Bone marrow (tissue), 2 donors: ENCODE measurements at regions not wholly inside any gene's neighbourhood (a gene's known extent, or its start where the extent isn't known, plus 50 kb on each side); places are given as distances from the start of the nearest gene placed in this dataset.
A peak's percentile ranks its signal among the peaks of the same experiment; 100 is the strongest.

ENCODE experiments used
- DNase-seq, 2 donors: peaks; one replicate each; lab custom pipeline; 2025; lab: John Stamatoyannopoulos, UW

- DNase-seq, result no peak
Observed at GRCh38 chr18:10009321-10010144, 95.7 kb downstream of the VAPA start.

GRCh38 chr18:10010611-10011015 lies 96.8 kb downstream of the VAPA start:
- DNase-seq, result no peak

GRCh38 chr18:10011061-10011460 lies 97.2 kb downstream of the VAPA start:
- DNase-seq, result no peak

GRCh38 chr18:10011751-10012150 lies 97.9 kb downstream of the VAPA start:
- DNase-seq, result no peak

- DNase-seq, result no peak
Observed at GRCh38 chr18:10012526-10012925, 98.7 kb downstream of the VAPA start.

GRCh38 chr18:10013621-10014543 lies 100.1 kb downstream of the VAPA start:
- no peak for DNase-seq

- no peak for DNase-seq
Observed at GRCh38 chr18:10015288-10015701, 101.5 kb downstream of the VAPA start.

GRCh38 chr18:10015941-10016819 lies 102.4 kb downstream of the VAPA start:
- DNase-seq, result no peak

- DNase-seq, result no peak
Observed at GRCh38 chr18:10017043-10017442, 103.2 kb downstream of the VAPA start.

- no peak for DNase-seq
Observed at GRCh38 chr18:10018289-10018688, 104.5 kb downstream of the VAPA start.

- no peak for DNase-seq
Observed at GRCh38 chr18:10020171-10020570, 106.4 kb downstream of the VAPA start.

- no peak for DNase-seq
Observed at GRCh38 chr18:10022365-10022764, 108.5 kb downstream of the VAPA start.

- DNase-seq, result no peak
Observed at GRCh38 chr18:10023853-10024570, 110.2 kb downstream of the VAPA start.

- no peak for DNase-seq
Observed at GRCh38 chr18:10025711-10026670, 112.2 kb downstream of the VAPA start.

- no peak for DNase-seq
Observed at GRCh38 chr18:10027031-10027430, 113.2 kb downstream of the VAPA start.

- no peak for DNase-seq
Observed at GRCh38 chr18:10027461-10027860, 113.6 kb downstream of the VAPA start.

GRCh38 chr18:10029711-10030110 lies 115.9 kb downstream of the VAPA start:
- DNase-seq, result no peak

- no peak for DNase-seq
Observed at GRCh38 chr18:10030816-10031541, 117.2 kb downstream of the VAPA start.

GRCh38 chr18:10032331-10033015 lies 118.7 kb downstream of the VAPA start:
- peak; percentile 25 to 48 for DNase-seq
